G401.6 (cell line): ENCODE measurements at regions not wholly inside any gene's neighbourhood (a gene's known extent, or its start where the extent isn't known, plus 50 kb on each side); places are given as distances from the start of the nearest gene placed in this dataset.

Experiments
- FAIRE-seq: peaks from 2 replicates; lab custom pipeline; 2012; peaks lifted over from hg19 to GRCh38; lab: Jason Lieb, UNC

DNA sequence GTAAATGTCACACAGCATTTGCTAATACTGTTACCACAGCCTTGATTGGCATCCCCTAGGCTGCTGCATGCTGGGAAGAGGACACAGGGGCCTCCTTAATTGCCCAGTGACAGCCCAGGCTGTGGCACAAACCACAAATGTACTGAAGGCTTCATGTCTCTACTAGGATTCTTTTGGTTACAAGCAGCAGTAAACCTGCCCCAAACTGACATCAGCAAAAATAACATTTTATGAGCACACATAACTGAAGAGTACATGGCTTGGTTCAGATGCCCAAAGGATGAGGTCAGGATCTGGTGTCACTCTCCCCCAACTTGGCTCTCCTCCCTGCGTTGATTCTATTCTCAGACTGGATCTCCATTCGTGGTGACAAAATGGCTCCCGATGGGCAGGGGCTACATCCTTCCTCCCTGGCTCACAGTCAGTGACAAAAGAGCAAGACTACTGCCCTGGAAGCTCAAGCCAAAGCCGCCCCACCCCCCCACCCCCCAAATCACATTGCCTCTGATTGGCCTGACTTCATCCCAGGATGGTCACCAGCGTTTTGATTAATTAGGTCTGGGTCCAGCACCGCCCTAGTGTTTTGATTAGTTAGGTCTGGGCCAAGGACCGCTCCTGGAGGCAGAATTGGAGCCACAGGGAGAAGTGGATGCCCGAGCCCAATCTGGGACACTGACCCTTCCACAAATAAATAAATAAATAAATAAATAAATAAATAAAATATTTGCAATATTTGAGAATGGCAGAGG, 180.5 kb upstream of the RBPJ start:
- FAIRE-seq, result no peak

DNA sequence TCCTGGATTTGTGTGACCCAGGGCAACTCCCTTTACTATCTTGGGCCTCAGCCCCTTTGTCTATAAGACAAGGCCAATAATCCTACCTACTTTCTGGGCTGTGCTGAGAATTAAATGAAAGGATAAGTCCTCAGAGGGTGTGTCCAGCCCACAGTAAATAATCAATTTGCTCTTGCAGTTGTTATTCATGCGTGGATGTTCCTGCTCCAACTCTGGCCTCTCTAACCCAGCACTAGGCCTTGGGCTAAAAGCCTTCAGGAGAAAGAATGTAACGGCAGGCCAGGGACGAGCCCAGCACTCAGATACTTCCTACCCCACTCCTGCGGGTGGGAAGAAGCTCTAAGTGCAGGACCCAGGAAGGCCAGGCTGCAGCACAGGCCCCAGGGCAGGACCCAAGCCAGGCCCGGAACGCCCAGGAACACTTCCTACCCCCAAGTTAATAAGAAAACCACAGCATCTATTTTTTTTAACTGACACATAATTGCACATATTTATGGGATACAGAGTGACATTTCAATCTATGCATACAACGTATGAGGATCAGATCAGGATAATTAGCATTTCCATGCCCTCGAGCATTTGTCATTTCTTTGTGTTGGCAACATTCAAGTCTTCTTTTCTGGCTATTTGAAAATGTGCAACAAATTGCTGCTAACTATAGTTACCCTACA, 179.6 kb upstream of the RBPJ start:
- FAIRE-seq, result no peak

DNA sequence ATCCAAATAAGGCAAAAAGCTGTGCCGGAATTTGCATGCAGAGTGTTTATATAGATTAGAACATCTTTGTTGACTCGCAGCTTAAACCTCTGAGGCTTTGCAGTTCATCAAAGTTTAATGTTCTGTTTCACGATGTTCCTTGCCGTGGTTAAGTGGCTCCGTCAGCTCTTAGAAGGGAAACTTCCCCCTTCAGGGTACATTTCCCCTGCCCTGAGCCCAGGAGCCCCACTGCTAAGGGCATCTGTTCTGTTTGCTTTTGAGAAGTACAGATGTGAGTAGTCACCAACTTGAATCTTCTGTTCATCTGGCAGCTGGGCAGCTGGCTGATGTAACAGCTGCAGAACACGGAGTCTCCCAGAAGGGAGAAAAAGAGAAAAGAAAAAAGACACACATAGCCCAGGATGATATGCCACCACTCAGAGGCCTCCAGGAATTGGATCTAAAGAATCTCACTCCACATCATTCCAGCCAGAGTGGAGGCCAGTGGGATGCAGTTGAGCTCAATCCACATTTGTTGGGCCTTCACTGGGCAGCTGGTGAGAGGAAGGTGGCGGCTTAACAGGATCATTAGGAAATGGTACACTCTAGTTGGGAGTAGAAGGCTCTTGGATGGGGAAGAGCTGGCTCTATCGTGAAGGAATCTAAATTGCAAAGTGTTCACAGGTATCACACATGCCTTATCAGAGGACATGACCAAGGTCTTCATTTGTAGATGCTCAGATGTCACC, 178.7 kb upstream of the RBPJ start:
- no peak for FAIRE-seq

DNA sequence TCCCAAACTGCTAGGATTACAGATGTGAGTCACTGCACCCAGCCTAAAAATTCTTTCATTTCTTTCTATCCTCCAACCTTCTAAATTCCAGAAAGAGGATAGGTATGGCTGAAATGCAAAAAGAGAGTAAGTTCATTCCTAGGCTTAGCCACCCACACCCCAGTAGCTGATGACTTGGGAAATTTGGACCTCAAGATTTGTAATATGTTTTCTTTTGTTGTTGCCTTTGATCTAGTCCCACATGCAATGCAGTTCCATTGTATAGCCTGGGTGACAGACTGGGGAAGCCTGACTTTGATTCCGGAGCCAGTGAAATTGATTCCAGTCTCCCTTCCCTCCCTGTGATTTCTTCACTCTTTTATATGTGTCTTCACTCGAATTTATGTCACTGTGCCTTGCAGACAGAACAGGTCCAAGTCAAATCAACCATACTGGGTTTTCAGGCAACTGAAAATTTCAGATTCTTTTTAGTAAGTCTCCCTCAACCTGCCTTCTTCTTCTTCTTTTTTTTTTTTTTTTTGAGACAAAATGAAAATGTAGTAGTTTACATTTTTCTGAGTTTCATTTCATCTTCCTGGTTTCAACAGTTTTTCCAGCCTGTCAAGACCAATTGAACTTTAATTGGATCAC, 176.2 kb upstream of the RBPJ start:
- no peak for FAIRE-seq

DNA sequence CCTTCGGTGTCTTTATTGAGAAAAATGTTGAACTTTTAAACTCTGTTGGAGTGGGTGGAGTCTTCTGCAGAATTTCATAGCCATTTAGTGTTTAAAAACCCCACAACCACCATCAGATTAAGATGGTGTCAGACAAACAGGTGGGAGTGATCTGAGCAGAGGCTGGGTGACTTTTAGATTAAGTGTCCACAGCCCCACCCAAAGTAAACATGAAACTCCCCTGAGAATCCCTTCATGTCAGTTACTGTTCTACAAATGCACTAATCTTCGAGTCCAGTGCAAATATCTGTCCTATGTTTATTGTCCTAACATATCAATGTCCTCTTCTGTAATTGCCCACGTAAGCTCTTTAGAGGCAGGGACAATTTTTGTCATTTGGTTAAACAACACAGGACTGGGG, 175.6 kb upstream of the RBPJ start:
- FAIRE-seq, result no peak

DNA sequence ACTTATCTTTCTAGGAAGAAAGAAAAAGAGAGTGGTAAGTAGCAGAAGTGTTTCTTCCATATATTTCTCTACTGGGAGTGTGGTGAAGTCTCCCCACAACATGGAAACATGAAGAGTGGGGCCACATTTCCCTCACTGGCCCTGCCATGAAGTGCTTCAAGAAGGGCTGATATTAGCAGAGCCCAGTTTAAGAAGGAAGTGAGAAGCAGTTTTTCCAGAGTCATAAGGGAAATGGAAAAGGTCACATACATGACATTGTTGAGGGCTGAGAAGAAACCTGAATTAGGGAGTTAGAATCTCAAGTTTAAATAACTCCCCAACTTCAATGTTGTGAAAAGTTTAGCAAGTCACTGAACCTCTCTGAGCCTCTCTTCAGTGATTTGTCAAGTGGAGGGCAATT, 171.9 kb upstream of the RBPJ start:
- FAIRE-seq, result no peak

DNA sequence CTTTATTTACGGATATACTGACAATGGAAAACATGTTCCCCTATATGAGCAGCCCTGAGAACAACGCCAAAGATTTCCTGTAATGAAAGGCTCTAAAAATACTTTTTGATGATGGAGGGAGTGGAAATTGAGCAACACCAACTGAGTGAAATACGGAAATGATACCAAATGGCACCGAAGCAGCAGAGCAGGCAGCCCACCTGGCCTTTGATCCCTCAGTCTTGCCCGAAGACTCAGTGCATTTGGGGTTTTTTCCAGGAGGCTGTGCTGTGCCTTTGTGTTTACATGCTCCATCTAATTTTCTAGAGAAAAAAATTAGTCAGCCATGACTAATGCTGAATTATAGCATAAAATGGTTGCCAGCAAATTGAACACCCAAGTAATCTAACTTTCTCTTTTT, 169.9 kb upstream of the RBPJ start:
- FAIRE-seq, result no peak

DNA sequence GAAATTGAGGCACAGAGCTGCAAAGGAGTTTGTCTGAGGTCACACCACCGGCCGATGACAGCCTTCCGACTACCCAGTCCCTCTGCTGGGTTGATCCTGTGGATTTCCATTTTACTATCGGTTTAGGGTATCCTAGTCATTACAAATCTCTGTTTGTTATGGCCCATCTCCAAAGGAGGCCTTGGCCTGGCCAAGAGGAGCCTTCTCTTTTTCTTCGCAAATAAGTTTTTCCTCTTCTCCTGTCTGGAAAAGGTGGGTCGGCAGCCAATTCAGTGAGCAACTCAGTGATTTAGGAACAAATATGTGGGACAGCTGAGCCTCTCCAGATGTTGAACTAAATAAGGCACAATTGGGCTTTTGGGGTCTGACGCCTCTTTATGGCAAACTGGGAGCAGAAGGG, 169.2 kb upstream of the RBPJ start:
- FAIRE-seq, result no peak

DNA sequence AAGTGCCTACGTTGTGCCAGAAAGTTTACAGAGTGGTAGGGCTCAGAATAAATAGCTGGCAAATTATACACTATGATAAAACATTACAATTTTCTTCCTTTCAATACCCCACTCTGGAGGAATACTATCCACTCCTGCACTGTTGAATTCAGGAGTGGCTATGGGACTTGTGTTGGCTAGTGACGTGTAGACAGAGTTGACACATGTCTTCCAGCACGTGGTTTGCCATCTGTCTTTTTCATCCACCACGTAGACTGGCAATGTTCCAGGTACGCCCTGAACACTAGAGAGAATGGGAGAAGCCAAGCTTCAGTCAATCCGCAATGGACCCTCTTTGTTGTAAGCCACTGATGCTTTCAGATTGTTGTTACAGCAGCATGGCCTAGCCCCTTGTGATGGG, 168.8 kb upstream of the RBPJ start:
- FAIRE-seq, result no peak

DNA sequence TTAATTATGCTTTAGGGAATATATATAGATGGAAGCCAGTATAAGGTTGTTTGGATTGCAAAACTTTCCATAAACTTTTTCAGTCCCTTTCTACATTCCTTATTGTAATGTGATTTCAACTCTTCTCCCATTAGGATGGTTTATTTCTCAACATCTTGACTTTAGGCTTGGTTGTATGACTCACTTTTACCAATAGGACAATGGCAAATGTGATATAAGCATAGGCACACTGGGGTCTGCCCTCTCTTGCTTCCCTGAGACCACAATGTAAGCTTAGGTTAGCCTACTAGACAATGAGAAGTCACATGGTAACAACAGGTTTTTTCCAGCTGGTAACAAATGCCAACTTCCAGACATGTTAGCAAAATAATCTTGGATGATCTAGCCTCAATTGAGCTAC, 163.3 kb upstream of the RBPJ start:
- peak; percentile 28 for FAIRE-seq

DNA sequence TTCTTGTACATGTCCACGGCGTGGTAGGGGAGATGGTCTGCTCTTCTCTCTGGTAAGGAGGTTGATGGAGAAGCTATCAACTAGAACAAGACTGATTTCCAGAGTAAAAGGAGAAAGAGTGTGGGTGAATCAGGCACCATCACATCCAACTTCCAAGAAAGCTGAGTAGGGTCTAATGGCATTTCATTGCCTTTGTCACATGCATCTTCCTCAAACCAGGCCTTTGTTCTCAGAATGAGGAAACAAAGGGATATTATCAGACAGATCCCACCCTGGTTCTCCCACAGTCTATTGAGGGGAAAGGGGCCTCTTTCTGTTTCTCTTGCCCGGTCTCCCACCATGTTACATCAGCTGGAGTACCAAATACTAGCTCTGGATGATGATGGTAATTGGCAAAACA, 160.2 kb upstream of the RBPJ start:
- no peak for FAIRE-seq

DNA sequence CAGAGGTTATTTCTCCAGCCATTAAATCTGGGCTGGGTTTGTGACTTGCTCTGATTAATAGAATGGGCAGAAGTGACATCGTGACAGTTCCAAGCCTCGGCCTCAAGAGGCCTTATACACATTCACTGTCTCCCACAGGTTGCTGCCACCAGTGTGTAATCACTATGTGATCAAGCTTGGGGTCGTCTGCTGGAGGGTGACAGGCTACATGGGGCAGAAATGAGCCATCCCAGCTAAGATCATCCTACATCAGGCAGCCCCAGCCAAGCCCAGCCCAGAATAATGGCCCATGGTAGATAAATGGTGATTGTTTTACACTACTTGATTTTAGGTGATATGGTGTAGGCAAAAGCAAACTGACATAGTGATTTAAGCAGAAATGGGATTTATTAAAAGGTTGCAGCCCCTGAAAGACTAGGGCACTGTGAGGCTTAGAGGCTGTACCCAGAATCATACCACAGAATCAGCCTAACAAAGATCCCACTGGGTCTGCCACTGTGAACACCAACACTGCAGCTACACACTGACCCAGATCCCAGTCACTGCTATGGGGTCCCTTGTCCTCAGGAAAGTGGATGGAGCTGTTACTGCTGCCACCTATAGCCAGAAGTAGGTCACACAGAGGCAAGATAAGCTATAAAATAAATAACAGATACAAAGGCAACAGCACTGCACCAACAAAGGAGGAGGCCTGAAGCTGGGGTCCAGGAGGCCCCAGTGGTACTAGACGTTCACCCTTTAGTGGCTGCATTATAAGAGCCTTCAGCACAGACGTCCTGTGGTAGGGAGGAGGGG, 159.6 kb upstream of the RBPJ start:
- FAIRE-seq, result peak; percentile 81

DNA sequence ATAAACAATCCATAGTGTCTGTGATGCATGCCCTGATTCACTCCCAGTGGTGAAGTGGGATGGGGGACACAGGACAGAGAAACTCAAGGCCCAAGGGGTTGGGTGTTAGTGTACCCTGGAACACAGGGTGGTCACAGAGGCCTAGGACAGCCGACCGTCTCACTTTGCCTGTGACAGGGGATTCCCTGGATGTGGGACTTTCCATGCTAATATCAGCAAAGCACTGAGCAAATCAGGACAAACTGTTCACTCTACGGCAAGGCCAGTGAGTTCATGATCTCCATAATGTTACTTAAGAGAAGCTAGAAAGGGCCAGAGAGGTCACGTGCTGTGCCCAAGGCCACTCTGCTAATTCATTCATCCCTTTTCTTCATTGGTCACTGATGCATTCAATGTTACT, 158.7 kb upstream of the RBPJ start:
- no peak for FAIRE-seq

DNA sequence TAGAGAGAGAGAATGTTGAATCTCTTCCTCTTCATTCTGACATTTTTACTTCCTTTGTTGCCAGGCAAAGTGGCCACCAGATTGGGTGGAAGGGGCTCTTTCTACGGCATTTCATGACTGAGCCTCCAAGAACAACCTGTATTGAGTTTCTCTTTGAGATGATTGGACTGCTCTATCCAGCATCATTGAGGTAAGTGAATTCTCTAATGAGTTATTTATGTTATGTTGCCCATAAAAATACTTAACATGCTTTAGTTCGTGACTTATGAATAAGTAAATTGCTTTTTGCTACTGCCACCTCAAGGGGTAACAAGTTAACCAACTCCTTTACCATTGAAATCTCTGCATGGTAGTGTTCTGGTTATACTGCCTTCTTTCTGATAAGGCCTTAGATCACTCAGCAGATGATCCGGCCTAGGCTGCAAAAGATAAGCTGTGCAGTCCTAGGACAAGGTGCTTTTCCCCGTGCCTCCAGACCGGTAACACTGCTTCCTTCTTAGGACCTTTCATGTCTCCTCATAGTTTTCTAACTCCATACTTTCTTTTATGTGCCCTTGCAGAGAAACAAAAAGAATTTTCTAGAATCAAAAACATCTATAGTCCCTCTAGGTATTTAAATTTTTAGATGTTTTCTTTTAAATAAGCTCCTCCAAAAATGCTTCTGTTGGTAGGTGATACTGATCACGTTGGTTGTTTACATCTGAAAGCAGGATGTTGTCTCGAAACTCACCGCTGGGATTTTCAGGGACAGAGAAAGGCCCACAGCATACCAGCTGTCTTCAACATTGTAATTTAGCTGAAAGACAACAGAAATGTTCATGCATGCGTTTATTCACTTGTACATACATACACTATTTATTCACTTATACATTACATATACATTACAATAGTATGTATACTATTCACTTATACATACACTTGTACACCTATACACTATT, 157.1 kb upstream of the RBPJ start:
- FAIRE-seq, result peak; percentile 100

DNA sequence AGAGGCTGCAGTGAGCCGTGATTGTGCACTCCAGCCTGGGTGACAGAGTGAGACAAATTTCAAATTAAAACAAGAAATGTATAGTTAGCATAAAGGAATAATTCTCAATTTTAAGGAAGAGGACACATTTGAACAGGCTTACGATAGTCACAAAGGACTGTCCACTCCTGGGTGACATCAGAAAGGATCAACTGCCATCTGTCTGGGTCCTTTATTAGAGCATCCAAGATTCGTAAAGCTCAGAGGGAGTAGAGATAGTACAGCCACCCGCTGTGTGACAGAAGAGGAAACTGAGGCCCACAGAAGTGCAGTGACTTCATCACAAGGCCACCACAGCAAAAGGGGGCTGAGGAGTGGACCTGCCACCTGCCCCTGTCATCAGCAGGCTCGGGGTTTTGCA, 149.3 kb upstream of the RBPJ start:
- FAIRE-seq, result no peak

DNA sequence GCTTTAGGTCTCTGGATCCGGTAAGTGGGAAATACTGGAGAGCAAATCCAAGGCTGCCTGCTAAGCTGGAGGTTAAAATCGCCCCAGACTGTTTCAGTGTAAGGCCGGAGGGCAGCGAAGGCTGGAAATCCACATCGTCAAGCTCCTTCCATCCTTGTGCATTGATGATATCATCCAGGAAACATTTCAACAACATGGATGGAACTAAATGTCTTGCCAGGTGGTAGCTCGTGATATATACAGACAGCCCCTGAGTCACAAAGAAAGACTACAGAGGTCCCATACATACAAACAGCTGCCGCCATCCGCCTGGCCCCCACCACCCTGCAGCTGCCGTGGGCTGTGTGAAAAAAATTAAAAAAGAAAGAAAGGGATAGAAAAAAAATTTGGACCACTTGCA, 148.9 kb upstream of the RBPJ start:
- FAIRE-seq, result peak; percentile 99

DNA sequence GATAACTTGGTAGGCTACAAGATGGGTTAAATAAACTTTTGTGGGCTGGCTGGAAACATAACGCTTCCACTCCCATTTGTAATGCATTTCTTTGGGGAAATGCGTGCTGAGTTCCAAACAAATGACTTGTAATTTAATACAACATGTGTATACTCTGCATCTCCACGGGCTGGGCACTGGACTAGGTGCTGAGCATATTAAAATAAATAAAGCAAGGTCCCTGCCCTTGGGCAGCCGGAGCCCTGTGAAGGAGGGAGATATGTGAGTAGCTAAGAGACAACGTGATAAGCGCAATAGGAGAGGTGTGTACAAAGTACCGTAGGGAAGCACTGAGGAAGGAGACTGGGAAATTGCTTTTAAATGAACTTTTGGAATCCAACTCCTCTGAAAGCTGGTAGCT, 147.2 kb upstream of the RBPJ start:
- peak; percentile 96 for FAIRE-seq

DNA sequence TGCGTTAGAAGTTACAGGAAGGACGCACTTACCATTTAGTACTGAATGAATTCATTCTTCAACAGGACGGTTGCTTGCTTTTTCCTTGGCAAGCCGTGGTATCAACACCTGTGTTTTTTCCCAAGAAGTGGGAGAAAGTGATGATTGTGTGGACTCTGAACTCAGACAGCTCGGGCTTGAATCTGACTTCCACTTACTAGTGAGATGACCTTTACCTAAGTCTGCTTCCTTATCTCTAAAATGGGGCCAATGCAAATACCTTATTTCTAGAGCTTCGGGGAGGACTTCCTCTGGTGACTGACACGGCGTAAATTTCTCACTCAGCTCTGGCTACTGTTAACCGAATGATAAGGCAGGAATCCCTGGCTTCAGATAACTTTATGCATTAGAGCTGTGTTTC, 146.8 kb upstream of the RBPJ start:
- no peak for FAIRE-seq

DNA sequence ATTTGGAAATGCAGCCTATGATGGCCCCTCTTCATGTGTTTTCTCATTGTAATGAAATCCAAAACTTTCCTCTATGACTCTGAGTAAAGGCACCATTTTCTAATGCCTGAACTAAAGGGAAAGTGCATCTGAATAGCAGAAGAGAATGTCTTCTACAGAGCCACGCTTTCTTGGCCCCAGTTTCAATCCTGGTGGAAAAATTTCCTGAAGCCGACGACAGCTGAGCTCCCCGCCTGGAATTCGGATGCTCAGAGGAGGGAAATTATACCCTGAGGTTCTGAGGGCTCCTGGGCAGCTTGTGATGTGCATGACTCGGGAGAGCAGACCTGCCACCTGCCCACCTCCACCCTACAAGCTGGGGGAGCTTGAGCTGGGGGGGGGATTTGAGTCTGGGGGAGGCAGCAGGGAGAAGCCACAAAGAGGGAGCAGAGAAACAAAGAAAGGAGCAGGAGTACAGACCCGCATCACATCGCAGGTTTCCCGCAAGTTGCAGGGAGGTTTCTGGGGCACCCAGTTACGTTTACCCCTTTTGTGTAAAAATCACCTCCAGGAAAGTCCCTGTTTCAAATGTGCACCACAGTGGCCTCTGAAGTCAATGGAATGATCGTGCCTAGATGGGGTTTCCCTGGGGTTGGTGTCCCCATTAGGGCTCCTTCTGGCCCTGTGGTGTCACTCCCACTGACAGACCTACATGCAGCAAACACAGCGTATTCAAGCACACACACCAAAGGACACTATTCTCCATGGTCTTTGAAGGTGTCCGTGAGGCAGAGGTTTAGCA, 145.6 kb upstream of the RBPJ start:
- FAIRE-seq, result peak; percentile 98

DNA sequence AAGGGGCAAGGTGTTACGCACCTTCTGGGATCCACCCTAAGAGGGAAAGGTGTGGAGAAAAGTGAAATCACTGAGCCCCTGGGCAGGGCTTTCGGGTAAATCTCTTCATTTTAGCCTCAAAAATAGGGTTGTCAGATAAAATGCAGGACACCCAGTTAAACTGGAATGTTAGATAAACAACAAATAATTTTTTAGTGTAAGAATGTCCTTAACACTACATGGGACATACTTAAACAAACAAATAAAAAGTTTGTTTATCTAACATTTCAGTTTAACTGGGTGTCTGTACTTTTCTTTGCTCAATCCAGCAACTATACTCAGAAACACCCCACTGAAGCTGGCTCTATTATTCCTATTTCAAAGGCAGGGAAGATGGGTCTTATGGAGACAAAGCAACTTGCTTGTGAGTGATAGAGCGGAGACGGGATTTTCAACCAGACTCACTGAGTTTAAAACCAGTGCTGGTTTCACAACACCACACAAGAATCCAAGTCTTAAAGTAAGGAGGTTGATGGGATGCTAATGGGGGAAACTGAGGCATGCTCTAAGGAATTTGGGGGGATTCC, 144.8 kb upstream of the RBPJ start:
- no peak for FAIRE-seq
